NT2/D1 (cell line): ENCODE measurements at regions not wholly inside any gene's neighbourhood (a gene's known extent, or its start where the extent isn't known, plus 50 kb on each side); places are given as distances from the start of the nearest gene placed in this dataset.

Experiments
- DNase-seq: peaks from one replicate; pipeline ENCODE4 v3.0.0-alpha.2; 2011; ENCODE audit warnings: low read depth, low spot score
- H3K27me3 ChIP-seq: 2 replicates; pipeline ENCODE4 v1.6.0; 2011; ENCODE audit warnings: mild to moderate bottlenecking; ENCODE audit not compliant: insufficient read length, insufficient read depth
- H3K36me3 ChIP-seq: 2 replicates; pipeline ENCODE4 v1.6.1; 2011; ENCODE audit warnings: mild to moderate bottlenecking, low read length, mixed read lengths; ENCODE audit not compliant: insufficient read depth, insufficient read length
- H3K4me1 ChIP-seq: 2 replicates; pipeline ENCODE4 v1.5.1; 2011; ENCODE audit not compliant: insufficient read depth, insufficient read length
- H3K4me3 ChIP-seq: 2 replicates; pipeline ENCODE4 v1.5.1; 2011; ENCODE audit warnings: low read depth; ENCODE audit not compliant: insufficient read length
- H3K9ac ChIP-seq: 2 replicates; pipeline ENCODE4 v1.6.0; 2011; ENCODE audit warnings: low read depth; ENCODE audit not compliant: insufficient read length
- H3K9me3 ChIP-seq: 2 replicates; pipeline ENCODE4 v1.5.1; 2011; ENCODE audit warnings: mild to moderate bottlenecking, low read length; ENCODE audit not compliant: insufficient read depth
- SUZ12 ChIP-seq: IDR thresholded peaks from 2 replicates; pipeline ENCODE4 v1.6.1; 2011; ENCODE audit not compliant: insufficient read length, insufficient read depth; ENCODE audit errors: extremely low read depth
- YY1 ChIP-seq: IDR thresholded peaks from 2 replicates; pipeline ENCODE4 v1.6.1; 2011; ENCODE audit not compliant: insufficient read length, insufficient read depth
- ZNF274 ChIP-seq: IDR thresholded peaks from 2 replicates; pipeline ENCODE4 v1.6.1; 2011; ENCODE audit warnings: mild to moderate bottlenecking, low read depth, low read length

- H3K4me1 ChIP-seq: no peaks in the 10 kb centered on the region
- no peak overlapping the region for H3K9ac ChIP-seq
- H3K27me3 ChIP-seq: no peaks in the 10 kb centered on the region
- no peaks in the 10 kb centered on the region for H3K9me3 ChIP-seq
- no peaks in the 10 kb centered on the region for H3K36me3 ChIP-seq
- no peak overlapping the region for H3K4me3 ChIP-seq
- no peak for DNase-seq
- TF ChIP-seq YY1 (no peak), ZNF274 (no peak), SUZ12 (no peak)
These were observed 346.6 kb upstream of the DCBLD2 start for GRCh38 chr3:99248130-99248529.

- no peaks in the 10 kb centered on the region for H3K36me3 ChIP-seq
- DNase-seq: no peak
These were observed 344.6 kb upstream of the DCBLD2 start for GRCh38 chr3:99246010-99246654.

GRCh38 chr3:99242271-99242670 lies 340.8 kb upstream of the DCBLD2 start:
- no peaks in the 10 kb centered on the region for H3K27me3 ChIP-seq
- H3K9me3 ChIP-seq: no peaks in the 10 kb centered on the region
- H3K4me1 ChIP-seq: no peaks in the 10 kb centered on the region
- H3K4me3 ChIP-seq: no peak overlapping the region
- no peaks in the 10 kb centered on the region for H3K36me3 ChIP-seq
- no peak for DNase-seq
- H3K9ac ChIP-seq: no peak overlapping the region
- TF ChIP-seq ZNF274 (no peak), SUZ12 (no peak), YY1 (no peak)

More at GRCh38 chr3:99246010-99246654, 344.6 kb upstream of the DCBLD2 start:
- TF ChIP-seq YY1 (no peak), SUZ12 (no peak), ZNF274 (no peak)
- Histone ChIP-seq H3K9ac (no peak overlapping the region), H3K9me3 (no peaks in the 10 kb centered on the region), H3K4me3 (no peak overlapping the region), H3K27me3 (no peaks in the 10 kb centered on the region), H3K4me1 (no peaks in the 10 kb centered on the region)

- no peak for DNase-seq
- no peak for TF ChIP-seq YY1
- no peak for TF ChIP-seq ZNF274
- TF ChIP-seq SUZ12: no peak
These were observed 339.2 kb upstream of the DCBLD2 start for GRCh38 chr3:99240700-99241099.

GRCh38 chr3:99236576-99236975 lies 335.1 kb upstream of the DCBLD2 start:
- no peaks in the 10 kb centered on the region for H3K27me3 ChIP-seq
- H3K4me3 ChIP-seq: no peak overlapping the region
- H3K4me1 ChIP-seq: no peaks in the 10 kb centered on the region
- H3K36me3 ChIP-seq: no peaks in the 10 kb centered on the region
- no peaks in the 10 kb centered on the region for H3K9me3 ChIP-seq
- no peak overlapping the region for H3K9ac ChIP-seq
- no peak for TF ChIP-seq SUZ12
- TF ChIP-seq ZNF274: no peak
- no peak for TF ChIP-seq YY1
- DNase-seq: no peak

More at GRCh38 chr3:99240700-99241099, 339.2 kb upstream of the DCBLD2 start:
- Histone ChIP-seq H3K4me3 (no peak overlapping the region), H3K9me3 (no peaks in the 10 kb centered on the region), H3K4me1 (no peaks in the 10 kb centered on the region), H3K9ac (no peak overlapping the region), H3K27me3 (no peaks in the 10 kb centered on the region), H3K36me3 (no peaks in the 10 kb centered on the region)

GRCh38 chr3:99232696-99233095 lies 331.2 kb upstream of the DCBLD2 start:
- Histone ChIP-seq H3K4me3 (no peak overlapping the region), H3K9me3 (no peaks in the 10 kb centered on the region), H3K36me3 (no peaks in the 10 kb centered on the region), H3K4me1 (no peaks in the 10 kb centered on the region), H3K9ac (no peak overlapping the region), H3K27me3 (no peaks in the 10 kb centered on the region)
- TF ChIP-seq SUZ12 (no peak), ZNF274 (no peak), YY1 (no peak)
- DNase-seq: no peak

GRCh38 chr3:99218468-99218867 lies 317.0 kb upstream of the DCBLD2 start:
- no peak overlapping the region for H3K9ac ChIP-seq
- no peak for TF ChIP-seq ZNF274
- no peak for TF ChIP-seq SUZ12
- TF ChIP-seq YY1: no peak
- no peak for DNase-seq
- H3K9me3 ChIP-seq: no peaks in the 10 kb centered on the region
- H3K4me1 ChIP-seq: no peaks in the 10 kb centered on the region
- H3K4me3 ChIP-seq: no peak overlapping the region
- no peaks in the 10 kb centered on the region for H3K27me3 ChIP-seq
- H3K36me3 ChIP-seq: no peaks in the 10 kb centered on the region
